GM18520 (cell line): ENCODE measurements at regions not wholly inside any gene's neighbourhood (a gene's known extent, or its start where the extent isn't known, plus 50 kb on each side); places are given as distances from the start of the nearest gene placed in this dataset.

Experiments
- ATAC-seq: cut with Tn5 transposase; IDR thresholded peaks from one replicate; pipeline ENCODE4 v1.9.1; 2021; ENCODE audit not compliant: unreplicated experiment

GRCh38 chr1:237959838-237960237 is 69.1 kb upstream of the ZP4 start:
- no peak for ATAC-seq

GRCh38 chr1:237953238-237953637 is 62.5 kb upstream of the ZP4 start:
- no peak for ATAC-seq
